ENCODE measurements at regions not wholly inside any gene's neighbourhood (a gene's known extent, or its start where the extent isn't known, plus 50 kb on each side); places are given as distances from the start of the nearest gene placed in this dataset.

DNA sequence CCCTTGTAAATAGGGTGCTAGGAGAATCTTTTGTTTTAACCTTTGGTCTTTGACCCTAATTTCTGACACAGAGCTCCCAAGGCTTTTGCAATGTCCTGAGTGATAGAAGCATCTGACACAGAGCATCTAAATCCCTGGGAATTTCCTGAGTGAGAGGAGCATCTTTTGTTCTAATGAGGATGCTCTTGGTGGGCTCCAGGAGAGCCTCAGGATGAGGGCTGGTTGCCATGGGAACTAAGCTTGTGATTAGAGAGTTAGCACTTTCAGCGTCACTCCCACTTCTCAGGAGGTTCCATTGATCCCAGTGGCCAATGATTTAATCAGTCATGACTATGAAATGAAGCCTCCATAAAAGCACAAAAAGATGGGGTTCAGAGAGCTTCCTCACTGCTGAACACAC lies 264.8 kb downstream of the KIF20B start:
- DNase-seq (ENCODE audit: low read depth, low spot score) (no peak), ATAC-seq (no peak)
- no peaks in the 10 kb centered on the region for H3K27me3 ChIP-seq (ENCODE audit: control insufficient read depth, insufficient read depth, low read length)
- no peaks in the 10 kb centered on the region for H3K36me3 ChIP-seq (ENCODE audit: control insufficient read depth, insufficient read depth, low read length)
- no TSS peak for BruUV-seq (replicated peaks)
- H3K27ac ChIP-seq (ENCODE audit: low read length), result no peak overlapping the region
- no peaks in the 10 kb centered on the region for H3K9me3 ChIP-seq (ENCODE audit: control insufficient read depth, insufficient read depth, low read depth, low read length)
- no peak overlapping the region for H3K4me3 ChIP-seq (ENCODE audit: low read depth in 2 of 2, low read length in 2 of 2)
- ChIA-PET POLR2A (no interaction called here), CTCF (no interaction called here)
- intact Hi-C loops (cut with micrococcal nuclease; ENCODE audit: unreplicated experiment) (no loop called here), in situ Hi-C loops (cut with HindIII; ENCODE audit: low pct_unique_long_range_greater_than_20kb, low sequenced_read_pairs) (no loop called here)
- H3K4me1 ChIP-seq (ENCODE audit: control insufficient read depth, insufficient read depth, low read length), result no peaks in the 10 kb centered on the region
- TF ChIP-seq TCF7L2 (IDR thresholded peaks at IDR 0.05; ENCODE audit: low read depth, low read length) (no peak), POLR2AphosphoS5 (IDR thresholded peaks at IDR 0.05; ENCODE audit: low read depth, low read length) (no peak), SIN3A (IDR thresholded peaks at IDR 0.05; ENCODE audit: borderline replicate concordance, insufficient read depth, low read depth, low read length) (no peak)
- TF ChIP-seq, protein P1, sequence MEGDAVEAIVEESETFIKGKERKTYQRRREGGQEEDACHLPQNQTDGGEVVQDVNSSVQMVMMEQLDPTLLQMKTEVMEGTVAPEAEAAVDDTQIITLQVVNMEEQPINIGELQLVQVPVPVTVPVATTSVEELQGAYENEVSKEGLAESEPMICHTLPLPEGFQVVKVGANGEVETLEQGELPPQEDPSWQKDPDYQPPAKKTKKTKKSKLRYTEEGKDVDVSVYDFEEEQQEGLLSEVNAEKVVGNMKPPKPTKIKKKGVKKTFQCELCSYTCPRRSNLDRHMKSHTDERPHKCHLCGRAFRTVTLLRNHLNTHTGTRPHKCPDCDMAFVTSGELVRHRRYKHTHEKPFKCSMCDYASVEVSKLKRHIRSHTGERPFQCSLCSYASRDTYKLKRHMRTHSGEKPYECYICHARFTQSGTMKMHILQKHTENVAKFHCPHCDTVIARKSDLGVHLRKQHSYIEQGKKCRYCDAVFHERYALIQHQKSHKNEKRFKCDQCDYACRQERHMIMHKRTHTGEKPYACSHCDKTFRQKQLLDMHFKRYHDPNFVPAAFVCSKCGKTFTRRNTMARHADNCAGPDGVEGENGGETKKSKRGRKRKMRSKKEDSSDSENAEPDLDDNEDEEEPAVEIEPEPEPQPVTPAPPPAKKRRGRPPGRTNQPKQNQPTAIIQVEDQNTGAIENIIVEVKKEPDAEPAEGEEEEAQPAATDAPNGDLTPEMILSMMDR (IDR thresholded peaks at IDR 0.05), result no peak
- TF ChIP-seq, protein P2, sequence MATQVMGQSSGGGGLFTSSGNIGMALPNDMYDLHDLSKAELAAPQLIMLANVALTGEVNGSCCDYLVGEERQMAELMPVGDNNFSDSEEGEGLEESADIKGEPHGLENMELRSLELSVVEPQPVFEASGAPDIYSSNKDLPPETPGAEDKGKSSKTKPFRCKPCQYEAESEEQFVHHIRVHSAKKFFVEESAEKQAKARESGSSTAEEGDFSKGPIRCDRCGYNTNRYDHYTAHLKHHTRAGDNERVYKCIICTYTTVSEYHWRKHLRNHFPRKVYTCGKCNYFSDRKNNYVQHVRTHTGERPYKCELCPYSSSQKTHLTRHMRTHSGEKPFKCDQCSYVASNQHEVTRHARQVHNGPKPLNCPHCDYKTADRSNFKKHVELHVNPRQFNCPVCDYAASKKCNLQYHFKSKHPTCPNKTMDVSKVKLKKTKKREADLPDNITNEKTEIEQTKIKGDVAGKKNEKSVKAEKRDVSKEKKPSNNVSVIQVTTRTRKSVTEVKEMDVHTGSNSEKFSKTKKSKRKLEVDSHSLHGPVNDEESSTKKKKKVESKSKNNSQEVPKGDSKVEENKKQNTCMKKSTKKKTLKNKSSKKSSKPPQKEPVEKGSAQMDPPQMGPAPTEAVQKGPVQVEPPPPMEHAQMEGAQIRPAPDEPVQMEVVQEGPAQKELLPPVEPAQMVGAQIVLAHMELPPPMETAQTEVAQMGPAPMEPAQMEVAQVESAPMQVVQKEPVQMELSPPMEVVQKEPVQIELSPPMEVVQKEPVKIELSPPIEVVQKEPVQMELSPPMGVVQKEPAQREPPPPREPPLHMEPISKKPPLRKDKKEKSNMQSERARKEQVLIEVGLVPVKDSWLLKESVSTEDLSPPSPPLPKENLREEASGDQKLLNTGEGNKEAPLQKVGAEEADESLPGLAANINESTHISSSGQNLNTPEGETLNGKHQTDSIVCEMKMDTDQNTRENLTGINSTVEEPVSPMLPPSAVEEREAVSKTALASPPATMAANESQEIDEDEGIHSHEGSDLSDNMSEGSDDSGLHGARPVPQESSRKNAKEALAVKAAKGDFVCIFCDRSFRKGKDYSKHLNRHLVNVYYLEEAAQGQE (IDR thresholded peaks at IDR 0.05; ENCODE audit: insufficient read depth in 1 of 2, low read depth in 2 of 2, low read length in 1 of 2), result no peak

DNA sequence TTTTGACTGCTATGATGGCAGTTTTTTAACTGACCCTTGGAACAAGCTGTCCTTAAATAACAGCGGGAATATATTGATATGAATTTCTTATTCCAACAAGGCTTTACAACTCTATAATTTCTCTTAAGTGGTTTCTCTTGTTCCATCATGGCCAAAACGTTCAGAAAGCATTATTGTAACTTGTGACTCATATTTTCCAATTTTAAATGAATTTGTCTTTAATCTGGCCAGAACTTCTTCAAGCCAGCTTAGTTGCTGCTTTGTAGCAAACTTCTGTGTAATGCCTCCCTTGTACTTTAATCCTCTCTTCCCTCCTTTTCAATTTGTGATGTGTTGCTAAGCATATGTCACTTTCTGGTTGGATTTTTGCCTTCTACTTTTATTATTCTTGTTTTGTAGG lies 271.9 kb downstream of the KIF20B start:
- Histone ChIP-seq H3K9me3 (ENCODE audit: control insufficient read depth, insufficient read depth, low read depth, low read length) (no peaks in the 10 kb centered on the region), H3K27me3 (ENCODE audit: control insufficient read depth, insufficient read depth, low read length) (no peaks in the 10 kb centered on the region; the same call in 1 of the 2 replicates), H3K4me3 (ENCODE audit: low read depth in 2 of 2, low read length in 2 of 2) (no peak overlapping the region), H3K4me1 (ENCODE audit: control insufficient read depth, insufficient read depth, low read length) (no peaks in the 10 kb centered on the region), H3K36me3 (ENCODE audit: control insufficient read depth, insufficient read depth, low read length) (no peaks in the 10 kb centered on the region), H3K27ac (ENCODE audit: low read length) (no peak overlapping the region)
- intact Hi-C loops (cut with micrococcal nuclease; ENCODE audit: unreplicated experiment), result no loop called here
- POLR2A ChIA-PET, result no interaction called here
- DNase-seq (ENCODE audit: low read depth, low spot score), result no peak
- in situ Hi-C loops (cut with HindIII; ENCODE audit: low pct_unique_long_range_greater_than_20kb, low sequenced_read_pairs), result no loop called here
- no peak for ATAC-seq
- TF ChIP-seq, protein P2 (IDR thresholded peaks at IDR 0.05; ENCODE audit: insufficient read depth in 1 of 2, low read depth in 2 of 2, low read length in 1 of 2), result no peak
- TF ChIP-seq SIN3A (IDR thresholded peaks at IDR 0.05; ENCODE audit: borderline replicate concordance, insufficient read depth, low read depth, low read length) (no peak), TCF7L2 (IDR thresholded peaks at IDR 0.05; ENCODE audit: low read depth, low read length) (no peak), POLR2AphosphoS5 (IDR thresholded peaks at IDR 0.05; ENCODE audit: low read depth, low read length) (no peak)
- TF ChIP-seq, protein P1 (IDR thresholded peaks at IDR 0.05), result no peak
- CTCF ChIA-PET, result no interaction called here
- no TSS peak for BruUV-seq (replicated peaks)

All from Panc1 (cell line).